Breast epithelium (tissue), 4 donors: ENCODE measurements at regions not wholly inside any gene's neighbourhood (a gene's known extent, or its start where the extent isn't known, plus 50 kb on each side); places are given as distances from the start of the nearest gene placed in this dataset.

Experiments used
- DNase-seq, 2 donors: peaks; one replicate each; pipeline ENCODE4 v3.0.0-alpha.2; 2019; ENCODE audit warnings: low spot score in 2 of 2
- H3K27ac ChIP-seq, 2 donors: fragments of 200-600 bp; sonication (generic) in 1 of 2; one replicate each; pipeline ENCODE4 v1.5.1; 2016 to 2019; ENCODE audit warnings: mild to moderate bottlenecking in 1 of 2
- H3K27me3 ChIP-seq, 2 donors: fragments of 200-600 bp; sonication (generic) in 1 of 2; one replicate each; pipeline versions ENCODE4 v1.5.1 to v1.6.0; 2017 to 2019; ENCODE audit warnings: control low read depth in 1 of 2, mild to moderate bottlenecking in 1 of 2
- H3K36me3 ChIP-seq: fragments of 200-600 bp; one replicate; pipeline ENCODE4 v1.5.1; 2019
- H3K4me1 ChIP-seq, 2 donors: fragments of 200-600 bp; sonication (generic); one replicate each; pipeline ENCODE4 v1.5.1; 2016 to 2019; ENCODE audit warnings: control low read depth in 1 of 2
- H3K4me3 ChIP-seq, 3 donors: fragments of 200-600 bp; sonication (generic); 1 replicate in 2 of 3; 2 replicates in 1 of 3; pipeline ENCODE4 v1.5.1; 2016 to 2019; ENCODE audit warnings: mild to moderate bottlenecking in 3 of 3, moderate library complexity in 2 of 3
- H3K9me3 ChIP-seq, 2 donors: fragments of 200-600 bp; sonication (generic) in 1 of 2; one replicate each; pipeline ENCODE4 v1.5.1; 2016 to 2019; ENCODE audit warnings: control low read depth in 1 of 2
- CTCF ChIP-seq, 3 donors: fragments of 450-650 bp; IDR thresholded peaks; one replicate each; pipeline ENCODE4 v1.5.1; 2016 to 2017; ENCODE audit warnings: antibody characterized with exemption in 3 of 3, mild to moderate bottlenecking in 3 of 3, moderate library complexity in 3 of 3
- POLR2A ChIP-seq: fragments of 450-650 bp; IDR thresholded peaks from one replicate; pipeline ENCODE4 v1.6.1; 2016; ENCODE audit warnings: antibody characterized with exemption, mild to moderate bottlenecking, moderate library complexity
- POLR2AphosphoS5 ChIP-seq, 3 donors: sonication (generic); formaldehyde crosslinking; IDR thresholded peaks; one replicate each; pipeline ENCODE4 v1.6.1; 2017; ENCODE audit warnings: antibody characterized with exemption in 3 of 3
- intact Hi-C: fragments of 100-400 bp; cut with DNase I; formaldehyde crosslinking; loops from one replicate; pipeline ENCODE4 v1.15.1; 2023; ENCODE audit warnings: low total_unique reads

GRCh38 chr16:59696495-59696894 lies 962.4 kb upstream of the GOT2 start:
- Histone ChIP-seq H3K4me1 (no peaks in the 10 kb centered on the region), H3K36me3 (no peaks in the 10 kb centered on the region), H3K4me3 (no peak overlapping the region), H3K27ac (no peak overlapping the region), H3K27me3 (no peaks in the 10 kb centered on the region), H3K9me3 (peaks cover 0 to 3% of the 10 kb centered on the region in 2 donors)
- TF ChIP-seq POLR2A (no peak), CTCF (IDR thresholded peaks at IDR 0.05) (no peak), POLR2AphosphoS5 (IDR thresholded peaks at IDR 0.05) (no peak)
- intact Hi-C loops, result no loop called here
- DNase-seq, result no peak

- Histone ChIP-seq H3K4me1 (no peaks in the 10 kb centered on the region), H3K36me3 (no peaks in the 10 kb centered on the region), H3K9me3 (peaks cover 5 to 8% of the 10 kb centered on the region in 2 donors), H3K4me3 (no peak overlapping the region), H3K27ac (no peak overlapping the region), H3K27me3 (no peaks in the 10 kb centered on the region)
- no peak for DNase-seq
- intact Hi-C loops, result no loop called here
- TF ChIP-seq POLR2AphosphoS5 (IDR thresholded peaks at IDR 0.05) (no peak), CTCF (IDR thresholded peaks at IDR 0.05) (no peak), POLR2A (no peak)
These were observed 956.1 kb upstream of the GOT2 start for GRCh38 chr16:59690216-59690615.

GRCh38 chr16:59688006-59688405 lies 953.9 kb upstream of the GOT2 start:
- Histone ChIP-seq H3K27me3 (no peaks in the 10 kb centered on the region), H3K4me3 (no peak overlapping the region), H3K36me3 (no peaks in the 10 kb centered on the region), H3K27ac (no peak overlapping the region), H3K9me3 (peaks cover 3 to 8% of the 10 kb centered on the region in 2 donors), H3K4me1 (no peaks in the 10 kb centered on the region)
- intact Hi-C loops, result no loop called here
- DNase-seq, result no peak
- no peak for TF ChIP-seq CTCF (IDR thresholded peaks at IDR 0.05)
- no peak for TF ChIP-seq POLR2A
- no peak for TF ChIP-seq POLR2AphosphoS5 (IDR thresholded peaks at IDR 0.05)

- TF ChIP-seq POLR2AphosphoS5 (IDR thresholded peaks at IDR 0.05), result no peak
- TF ChIP-seq POLR2A, result no peak
- no peak for TF ChIP-seq CTCF (IDR thresholded peaks at IDR 0.05)
- Histone ChIP-seq H3K36me3 (no peaks in the 10 kb centered on the region), H3K4me3 (no peak overlapping the region), H3K27me3 (no peaks in the 10 kb centered on the region), H3K9me3 (peaks cover 3 to 8% of the 10 kb centered on the region in 2 donors), H3K4me1 (no peaks in the 10 kb centered on the region), H3K27ac (no peak overlapping the region)
- DNase-seq, result no peak
- intact Hi-C loops, result no loop called here
These were observed 952.3 kb upstream of the GOT2 start for GRCh38 chr16:59686405-59686804.

GRCh38 chr16:59684911-59685310 lies 950.8 kb upstream of the GOT2 start:
- TF ChIP-seq POLR2A, result no peak
- TF ChIP-seq POLR2AphosphoS5 (IDR thresholded peaks at IDR 0.05), result no peak
- TF ChIP-seq CTCF (IDR thresholded peaks at IDR 0.05), result no peak
- Histone ChIP-seq H3K27ac (no peak overlapping the region), H3K4me1 (no peaks in the 10 kb centered on the region), H3K36me3 (no peaks in the 10 kb centered on the region), H3K9me3 (peaks cover 3 to 8% of the 10 kb centered on the region in 2 donors), H3K4me3 (no peak overlapping the region), H3K27me3 (no peaks in the 10 kb centered on the region)
- intact Hi-C loops, result no loop called here
- no peak for DNase-seq
